Endothelial cell of umbilical vein (primary cell): ENCODE measurements at regions not wholly inside any gene's neighbourhood (a gene's known extent, or its start where the extent isn't known, plus 50 kb on each side); places are given as distances from the start of the nearest gene placed in this dataset.

Source experiments
- CTCF ChIP-seq, 2 donors: IDR thresholded peaks; 1 replicate in 1 of 2; 2 replicates in 1 of 2; pipeline ENCODE4 v1.5.1; 2011; ENCODE audit warnings: low read length in 2 of 2, mild to moderate bottlenecking in 2 of 2, moderate library complexity in 2 of 2, control low read depth in 1 of 2, inconsistent platforms in 1 of 2, low read depth in 1 of 2; ENCODE audit not compliant: insufficient read depth in 1 of 2; ENCODE audit errors: extremely low read depth in 1 of 2
- EZH2 ChIP-seq: IDR thresholded peaks from 2 replicates; pipeline ENCODE4 v1.6.1; 2012; ENCODE audit warnings: borderline replicate concordance, low read depth, mild to moderate bottlenecking, moderate library complexity, low read length, inconsistent platforms; ENCODE audit not compliant: severe bottlenecking
- GATA2 ChIP-seq: IDR thresholded peaks from 2 replicates; pipeline ENCODE4 v1.7.0; 2011; ENCODE audit warnings: low read depth, mild to moderate bottlenecking, moderate library complexity, mixed read lengths, low read length; ENCODE audit not compliant: insufficient read length, insufficient read depth
- POLR2A ChIP-seq: IDR thresholded peaks from 2 replicates; pipeline ENCODE4 v1.6.1; 2012; ENCODE audit warnings: low read depth, mild to moderate bottlenecking, control low read depth, low read length
- TF ChIP-seq, protein P1 (sequence below): IDR thresholded peaks from 2 replicates; pipeline ENCODE4 v1.6.1; 2011; ENCODE audit not compliant: insufficient read depth, insufficient read length

DNA sequence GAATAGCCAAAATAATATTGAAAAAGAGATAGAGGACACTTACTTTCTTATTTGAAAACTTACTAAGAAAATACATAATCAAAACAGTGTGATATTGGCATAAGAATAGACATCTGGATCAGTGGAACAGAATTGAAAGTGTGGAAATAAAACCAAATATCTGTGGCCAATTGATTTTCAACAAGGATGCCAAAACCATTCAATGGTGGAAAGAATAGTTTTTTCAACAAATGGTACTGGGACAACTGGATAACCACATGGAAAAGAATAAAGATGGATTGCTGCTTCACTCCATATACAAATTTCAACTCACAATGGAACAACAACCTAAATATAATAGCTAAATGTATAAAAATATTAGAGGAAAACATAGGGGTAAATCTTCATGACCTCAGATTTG lies 152.5 kb upstream of the GPR149 start:
- TF ChIP-seq EZH2 (no peak), CTCF (IDR thresholded peaks at IDR 0.05; ENCODE audit: extremely low read depth in 1 of 2, insufficient read depth in 1 of 2, low read depth in 1 of 2, low read length in 2 of 2) (no peak), POLR2A (no peak), GATA2 (no peak)
- TF ChIP-seq, protein P1, sequence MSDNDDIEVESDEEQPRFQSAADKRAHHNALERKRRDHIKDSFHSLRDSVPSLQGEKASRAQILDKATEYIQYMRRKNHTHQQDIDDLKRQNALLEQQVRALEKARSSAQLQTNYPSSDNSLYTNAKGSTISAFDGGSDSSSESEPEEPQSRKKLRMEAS = no peak
